ENCODE measurements at regions not wholly inside any gene's neighbourhood (a gene's known extent, or its start where the extent isn't known, plus 50 kb on each side); places are given as distances from the start of the nearest gene placed in this dataset.

DNA sequence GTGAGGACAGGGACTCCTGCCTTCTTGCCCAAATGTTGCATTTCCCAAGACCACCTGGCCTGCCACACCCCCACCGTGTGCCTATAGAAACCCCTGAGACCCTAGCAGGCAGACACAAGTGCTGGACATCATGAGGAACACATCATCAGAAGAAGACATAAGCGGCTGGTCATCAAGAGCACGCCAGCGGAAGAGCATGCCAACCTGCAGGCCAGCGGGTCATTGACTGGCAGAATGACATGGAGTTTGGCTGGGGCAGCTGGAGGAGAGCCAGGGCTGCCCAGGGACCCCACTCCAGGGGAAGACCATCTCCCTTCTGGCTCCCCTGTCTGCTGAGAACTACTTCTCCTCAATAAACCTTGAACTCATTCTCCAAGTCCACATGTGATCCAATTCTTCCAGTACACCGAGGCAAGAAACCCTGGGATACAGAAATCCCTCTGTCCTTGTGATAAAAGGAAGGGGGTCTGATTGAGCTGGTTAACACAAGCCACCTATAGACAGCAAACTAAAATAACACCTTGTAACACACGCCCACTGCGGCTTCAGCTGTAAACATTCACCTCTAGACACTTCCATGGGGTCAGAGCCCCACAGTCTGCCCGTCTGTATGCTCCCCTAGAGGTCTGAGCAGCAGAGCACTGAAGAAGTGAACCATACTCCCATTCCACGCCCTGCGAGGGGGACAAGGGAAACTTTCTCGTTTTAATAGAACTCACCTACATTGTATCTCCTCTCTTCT lies 164.8 kb upstream of the EMCN start:
- Histone ChIP-seq H3K36me3 (no peaks in the 10 kb centered on the region), H3K27me3 (no peaks in the 10 kb centered on the region), H3K4me1 (no peaks in the 10 kb centered on the region), H3K4me3 (no peak overlapping the region), H3K9me3 (no peaks in the 10 kb centered on the region), H3K27ac (no peak overlapping the region)
- intact Hi-C loops (cut with DNase I): no loop called here
- TF ChIP-seq POLR2AphosphoS5 (IDR thresholded peaks at IDR 0.05; ENCODE audit: insufficient read depth in 1 of 2, low read depth in 1 of 2) (no peak), POLR2A (IDR thresholded peaks at IDR 0.05) (no peak), CTCF (IDR thresholded peaks at IDR 0.05) (no peak)
- DNase-seq (ENCODE audit: extremely low spot score in 2 of 2): no peak

DNA sequence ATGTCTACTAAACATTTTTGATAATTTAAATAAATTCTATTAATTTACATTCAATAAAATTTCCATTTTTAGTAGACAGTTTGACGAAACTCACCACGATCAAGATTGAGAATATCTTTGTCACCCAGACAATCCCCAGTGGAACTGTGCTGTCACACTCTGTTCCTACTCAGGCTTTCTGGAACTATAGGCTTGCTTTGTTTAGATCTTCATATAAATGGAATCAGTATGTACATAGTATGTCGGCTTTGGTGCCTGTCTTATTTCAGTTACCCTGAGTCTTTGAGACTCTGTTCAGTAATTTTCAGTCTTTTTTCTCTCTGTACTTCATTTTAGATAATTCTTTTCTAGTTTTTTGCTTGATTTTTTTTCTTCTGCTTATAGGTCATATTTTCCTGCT lies 163.5 kb upstream of the EMCN start:
- TF ChIP-seq POLR2AphosphoS5 (IDR thresholded peaks at IDR 0.05; ENCODE audit: insufficient read depth in 1 of 2, low read depth in 1 of 2): no peak
- TF ChIP-seq POLR2A (IDR thresholded peaks at IDR 0.05): no peak
- TF ChIP-seq CTCF (IDR thresholded peaks at IDR 0.05): no peak

DNA sequence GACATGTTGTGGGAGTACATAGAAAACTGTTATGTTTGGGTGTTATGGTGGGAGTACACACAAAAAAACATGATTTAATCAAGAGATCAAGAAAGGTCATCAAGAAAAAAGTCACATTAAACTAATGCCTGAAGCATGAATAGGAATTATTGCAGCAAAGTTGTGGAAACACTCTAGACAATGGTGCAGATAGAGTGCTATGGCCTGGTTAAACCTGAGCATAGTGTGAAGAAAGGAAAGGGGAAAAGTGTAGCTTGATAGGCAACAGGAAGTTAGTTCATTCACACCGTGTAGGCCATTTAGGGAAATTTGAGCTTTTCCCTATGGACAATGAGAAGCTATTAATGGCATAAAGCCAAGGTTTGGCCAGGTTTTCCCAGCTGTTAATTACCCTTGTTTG lies 162.1 kb upstream of the EMCN start:
- Histone ChIP-seq H3K9me3 (no peaks in the 10 kb centered on the region), H3K4me3 (no peak overlapping the region), H3K36me3 (no peaks in the 10 kb centered on the region), H3K4me1 (no peaks in the 10 kb centered on the region), H3K27me3 (no peaks in the 10 kb centered on the region), H3K27ac (no peak overlapping the region)
- no peak for TF ChIP-seq POLR2A (IDR thresholded peaks at IDR 0.05)
- intact Hi-C loops (cut with DNase I): no loop called here
- DNase-seq (ENCODE audit: extremely low spot score in 2 of 2): no peak

More for the DNA sequence above, 163.5 kb upstream of the EMCN start:
- intact Hi-C loops (cut with DNase I): no loop called here
- Histone ChIP-seq H3K27ac (no peak overlapping the region), H3K9me3 (no peaks in the 10 kb centered on the region), H3K27me3 (no peaks in the 10 kb centered on the region), H3K4me1 (no peaks in the 10 kb centered on the region), H3K4me3 (no peak overlapping the region), H3K36me3 (no peaks in the 10 kb centered on the region)
- no peak for DNase-seq (ENCODE audit: extremely low spot score in 2 of 2)

- TF ChIP-seq POLR2AphosphoS5 (IDR thresholded peaks at IDR 0.05; ENCODE audit: insufficient read depth in 1 of 2, low read depth in 1 of 2): no peak
- TF ChIP-seq CTCF (IDR thresholded peaks at IDR 0.05): no peak
- TF ChIP-seq POLR2A (IDR thresholded peaks at IDR 0.05): no peak
- no peaks in the 10 kb centered on the region for H3K4me1 ChIP-seq
- no peaks in the 10 kb centered on the region for H3K36me3 ChIP-seq
- H3K9me3 ChIP-seq: no peaks in the 10 kb centered on the region
- no peak overlapping the region for H3K4me3 ChIP-seq
- H3K27ac ChIP-seq: no peak overlapping the region
- intact Hi-C loops (cut with DNase I): no loop called here
- DNase-seq (ENCODE audit: extremely low spot score in 2 of 2): no peak
- no peaks in the 10 kb centered on the region for H3K27me3 ChIP-seq
Observed at GRCh38 chr4:100674976-100675375, 157.2 kb upstream of the EMCN start.

DNA sequence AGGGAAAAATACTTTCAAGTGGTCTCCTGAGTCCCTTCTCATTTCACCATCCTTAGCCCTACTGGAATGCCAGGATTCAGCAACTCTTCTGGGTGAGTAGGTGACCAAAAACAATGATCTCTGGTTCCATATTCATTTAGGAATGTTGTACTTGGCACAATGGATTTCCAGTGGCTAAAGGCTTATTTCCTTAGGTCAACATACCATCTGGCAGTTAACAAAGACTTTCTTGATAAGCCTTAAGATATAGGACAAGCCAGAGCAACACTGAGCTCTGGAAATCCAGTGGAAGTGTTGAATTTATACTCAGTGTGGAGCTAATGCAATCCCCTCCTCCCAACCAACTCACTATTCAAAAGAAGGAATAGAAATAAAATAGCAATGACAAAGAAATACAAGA lies 139.4 kb upstream of the EMCN start:
- Histone ChIP-seq H3K36me3 (no peaks in the 10 kb centered on the region), H3K4me3 (no peak overlapping the region), H3K9me3 (no peaks in the 10 kb centered on the region), H3K27ac (no peak overlapping the region), H3K4me1 (no peaks in the 10 kb centered on the region), H3K27me3 (no peaks in the 10 kb centered on the region)
- TF ChIP-seq POLR2A (IDR thresholded peaks at IDR 0.05) (no peak), CTCF (IDR thresholded peaks at IDR 0.05) (no peak), POLR2AphosphoS5 (IDR thresholded peaks at IDR 0.05; ENCODE audit: insufficient read depth in 1 of 2, low read depth in 1 of 2) (peak in 1 of 2 donors; percentile 38)
- intact Hi-C loops (cut with DNase I): no loop called here
- DNase-seq (ENCODE audit: extremely low spot score in 2 of 2): no peak

All from vagina (tissue), 2 donors.